Pancreas (tissue), 10 donors: ENCODE measurements at regions not wholly inside any gene's neighbourhood (a gene's known extent, or its start where the extent isn't known, plus 50 kb on each side); places are given as distances from the start of the nearest gene placed in this dataset.

Source experiments
- ATAC-seq, 4 donors: fragments of 200-7000 bp; cut with Tn5 transposase; one replicate each; pipeline versions ENCODE4 v1.8.0 to v1.9.1; 2020; ENCODE audit warnings: mild to moderate bottlenecking in 4 of 4, moderate library complexity in 4 of 4
- DNase-seq, 6 donors: peaks; one replicate each; pipeline ENCODE4 v3.0.0-alpha.2; 2020
- FAIRE-seq: peaks from 2 replicates; lab custom pipeline; 2012; peaks lifted over from hg19 to GRCh38; lab: Jason Lieb, UNC
- H3K27ac ChIP-seq, 4 donors: fragments of 200-600 bp; sonication (generic); 1 replicate in 3 of 4; 2 replicates in 1 of 4; pipeline versions ENCODE4 v1.5.0 to v1.8.0; 2020
- H3K27me3 ChIP-seq, 4 donors: fragments of 200-600 bp; one replicate each; pipeline ENCODE4 v1.8.0; 2021
- H3K36me3 ChIP-seq, 3 donors: fragments of 200-600 bp; sonication (generic) in 1 of 3; one replicate each; pipeline versions ENCODE4 v1.5.0 to v1.8.0; 2020 to 2021
- H3K4me1 ChIP-seq, 3 donors: fragments of 200-600 bp; one replicate each; pipeline ENCODE4 v1.8.0; 2021
- H3K4me3 ChIP-seq, 4 donors: fragments of 200-600 bp; sonication (generic) in 2 of 4; one replicate each; pipeline versions ENCODE4 v1.5.0 to v1.8.0; 2020 to 2021
- H3K9me3 ChIP-seq, 4 donors: fragments of 200-600 bp; one replicate each; pipeline ENCODE4 v1.8.0; 2021
- WGBS, 2 donors: extraction: QIAGEN DNeasy Blood & Tissue Kit; methylation state at CpG; one replicate each; pipeline ENCODE4 v1.1.7; 2013; 5-methylcytosine and 5-hydroxymethylcytosine counted together
- intact Hi-C, 3 donors: fragments of 100-400 bp; cut with DNase I; formaldehyde crosslinking; loops; one replicate each; pipeline versions ENCODE4 v1.11.1 to v1.14.2; 2022
- TF ChIP-seq, protein P1 (sequence below), 4 donors: fragments of 200-600 bp; sonication (generic) in 3 of 4; IDR thresholded peaks; one replicate each; pipeline versions ENCODE4 v1.5.0 to v1.8.0; 2021; ENCODE audit warnings: antibody characterized with exemption in 4 of 4
- donor health status: healthy with polysubstance abuse.
- donor health status: DM: no; HTN: no; CAD: no; lungs with moderate emphysema.
- donor health status: DM: no; HTN: no; CAD: no.
- donor health status: control.
- donor health status: control.
- donor health status: Bipolar disorder and iron deficiency.
- donor health status: DM: yes; HTN: yes; CAD: no.
- donor health status: DM: no; HTN: no; CAD: no.
- donor health status: DM: no; HTN: no; CAD: no.
- donor health status: DM: yes; HTN: yes; CAD: no.

- no peaks in the 10 kb centered on the region for H3K4me1 ChIP-seq
- intact Hi-C loops = no loop called here
- DNase-seq (no peak), ATAC-seq (no peak), FAIRE-seq (no peak)
- H3K36me3 ChIP-seq = no peaks in the 10 kb centered on the region
- no peaks in the 10 kb centered on the region for H3K9me3 ChIP-seq
- WGBS, 2 donors = 34 to 48% methylated on average over 8 of the region's 8 CpGs
- no peaks in the 10 kb centered on the region for H3K27me3 ChIP-seq
- TF ChIP-seq, protein P1, sequence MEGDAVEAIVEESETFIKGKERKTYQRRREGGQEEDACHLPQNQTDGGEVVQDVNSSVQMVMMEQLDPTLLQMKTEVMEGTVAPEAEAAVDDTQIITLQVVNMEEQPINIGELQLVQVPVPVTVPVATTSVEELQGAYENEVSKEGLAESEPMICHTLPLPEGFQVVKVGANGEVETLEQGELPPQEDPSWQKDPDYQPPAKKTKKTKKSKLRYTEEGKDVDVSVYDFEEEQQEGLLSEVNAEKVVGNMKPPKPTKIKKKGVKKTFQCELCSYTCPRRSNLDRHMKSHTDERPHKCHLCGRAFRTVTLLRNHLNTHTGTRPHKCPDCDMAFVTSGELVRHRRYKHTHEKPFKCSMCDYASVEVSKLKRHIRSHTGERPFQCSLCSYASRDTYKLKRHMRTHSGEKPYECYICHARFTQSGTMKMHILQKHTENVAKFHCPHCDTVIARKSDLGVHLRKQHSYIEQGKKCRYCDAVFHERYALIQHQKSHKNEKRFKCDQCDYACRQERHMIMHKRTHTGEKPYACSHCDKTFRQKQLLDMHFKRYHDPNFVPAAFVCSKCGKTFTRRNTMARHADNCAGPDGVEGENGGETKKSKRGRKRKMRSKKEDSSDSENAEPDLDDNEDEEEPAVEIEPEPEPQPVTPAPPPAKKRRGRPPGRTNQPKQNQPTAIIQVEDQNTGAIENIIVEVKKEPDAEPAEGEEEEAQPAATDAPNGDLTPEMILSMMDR (IDR thresholded peaks at IDR 0.05) = no peak
- no peak overlapping the region for H3K27ac ChIP-seq
- no peak overlapping the region for H3K4me3 ChIP-seq
Observed at GRCh38 chr1:29801561-29801973, 565.2 kb downstream of the PTPRU start.

GRCh38 chr1:29801003-29801402 lies 564.7 kb downstream of the PTPRU start:
- no peak for FAIRE-seq
- ATAC-seq = no peak
- intact Hi-C loops = no loop called here
- Histone ChIP-seq H3K27me3 (no peaks in the 10 kb centered on the region), H3K27ac (no peak overlapping the region), H3K9me3 (no peaks in the 10 kb centered on the region), H3K36me3 (no peaks in the 10 kb centered on the region), H3K4me3 (no peak overlapping the region), H3K4me1 (no peaks in the 10 kb centered on the region)
- TF ChIP-seq, protein P1 (IDR thresholded peaks at IDR 0.05) = no peak
- DNase-seq = no peak
- 58 to 65% methylated on average over 4 of the region's 4 CpGs for WGBS, 2 donors

DNA sequence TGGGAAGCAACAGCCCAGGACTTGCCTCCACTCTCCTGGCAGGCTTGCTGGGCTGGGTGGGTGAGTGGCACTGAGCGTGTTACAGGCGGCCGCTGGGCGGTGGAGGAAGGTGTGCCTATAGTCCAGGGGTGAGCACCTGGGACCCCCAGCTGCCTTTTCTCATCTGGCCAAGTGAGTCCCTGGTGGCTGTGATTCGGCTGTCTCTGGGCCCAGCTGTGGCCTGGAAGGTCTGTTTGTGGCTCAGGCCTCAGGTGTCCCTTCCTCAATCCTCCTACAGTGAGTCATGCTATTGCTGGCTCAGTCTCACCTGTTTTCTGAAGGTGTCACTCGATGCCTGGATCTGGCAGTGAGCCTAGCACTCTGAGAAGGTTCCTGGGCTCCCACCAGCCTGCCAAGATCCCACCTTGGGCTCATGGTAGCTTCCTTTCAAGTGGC lies 564.2 kb downstream of the PTPRU start:
- no peak for DNase-seq

DNA sequence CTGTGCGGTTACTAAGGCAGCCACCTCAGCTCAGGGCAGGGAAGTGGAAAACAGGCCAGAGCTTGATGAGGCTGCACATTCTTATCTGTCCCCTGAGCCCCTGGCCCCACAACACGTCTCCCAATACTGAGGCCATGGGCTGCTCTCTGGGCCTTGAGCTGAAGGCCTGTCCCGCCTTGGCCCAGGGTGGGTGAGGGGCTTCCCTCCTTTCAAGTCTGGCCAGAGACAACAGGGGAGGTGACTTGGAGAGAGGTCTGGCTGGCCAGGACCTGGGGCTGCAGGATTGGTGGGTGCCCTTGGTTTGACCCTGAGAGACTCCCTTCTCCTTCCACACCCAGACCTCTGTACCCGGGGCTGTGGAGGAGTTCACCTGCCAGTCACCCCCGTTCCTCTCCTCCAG lies 563.8 kb downstream of the PTPRU start:
- no peak for ATAC-seq

More for the DNA sequence above, 564.2 kb downstream of the PTPRU start:
- Histone ChIP-seq H3K4me1 (no peaks in the 10 kb centered on the region), H3K36me3 (no peaks in the 10 kb centered on the region), H3K27me3 (no peaks in the 10 kb centered on the region), H3K9me3 (no peaks in the 10 kb centered on the region), H3K27ac (no peak overlapping the region), H3K4me3 (no peak overlapping the region)
- WGBS, 2 donors = 78 to 81% methylated on average over 6 of the region's 6 CpGs
- TF ChIP-seq, protein P1 (IDR thresholded peaks at IDR 0.05) = no peak
- ATAC-seq = no peak
- FAIRE-seq = no peak
- intact Hi-C loops = no loop called here

More for the DNA sequence above, 563.8 kb downstream of the PTPRU start:
- FAIRE-seq (no peak), DNase-seq (no peak)
- H3K4me1 ChIP-seq = no peaks in the 10 kb centered on the region
- TF ChIP-seq, protein P1 (IDR thresholded peaks at IDR 0.05) = no peak
- 76% methylated on average over 4 to 5 of the region's 5 CpGs for WGBS, 2 donors
- no peaks in the 10 kb centered on the region for H3K27me3 ChIP-seq
- intact Hi-C loops = no loop called here
- no peaks in the 10 kb centered on the region for H3K36me3 ChIP-seq
- H3K4me3 ChIP-seq = no peak overlapping the region
- H3K27ac ChIP-seq = no peak overlapping the region
- no peaks in the 10 kb centered on the region for H3K9me3 ChIP-seq
